HG03045 (cell line): ENCODE measurements at regions not wholly inside any gene's neighbourhood (a gene's known extent, or its start where the extent isn't known, plus 50 kb on each side); places are given as distances from the start of the nearest gene placed in this dataset.
"Not testable (repeated sequence)": the region's sequence is repeated elsewhere in the genome, so short reads cannot be mapped to it uniquely, and the experiment has no call there.

Experiments used
- ATAC-seq: cut with Tn5 transposase; IDR thresholded peaks from one replicate; pipeline ENCODE4 v1.9.1; 2021; ENCODE audit warnings: mild to moderate bottlenecking, moderate library complexity; ENCODE audit not compliant: unreplicated experiment

- no peak for ATAC-seq
These were observed 173.3 kb upstream of the SEMA6A start for GRCh38 chr5:116747881-116748280.

DNA sequence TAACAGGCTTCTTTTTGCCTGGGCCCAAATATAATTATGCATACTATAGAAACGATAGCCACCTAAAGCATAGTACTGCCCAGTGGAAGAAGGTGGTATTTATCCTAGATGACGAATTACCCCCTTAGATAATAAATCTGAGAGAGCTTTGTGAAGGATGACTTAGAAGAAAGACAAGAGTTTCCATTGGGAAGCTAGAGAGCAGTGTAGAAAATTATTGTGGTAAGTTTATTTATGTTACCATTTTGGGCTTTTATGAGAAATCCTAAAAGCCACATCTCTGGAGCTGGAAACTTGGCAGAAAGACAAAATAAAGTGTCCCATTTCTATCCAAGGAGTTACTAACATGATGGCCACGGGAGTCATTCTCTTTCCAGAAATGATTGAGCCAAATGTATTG lies 172.0 kb upstream of the SEMA6A start:
- no peak for ATAC-seq

- ATAC-seq: no peak
These were observed 166.1 kb upstream of the SEMA6A start for GRCh38 chr5:116740771-116741170.

- ATAC-seq: no peak
These were observed 164.9 kb upstream of the SEMA6A start for GRCh38 chr5:116739571-116739970.

DNA sequence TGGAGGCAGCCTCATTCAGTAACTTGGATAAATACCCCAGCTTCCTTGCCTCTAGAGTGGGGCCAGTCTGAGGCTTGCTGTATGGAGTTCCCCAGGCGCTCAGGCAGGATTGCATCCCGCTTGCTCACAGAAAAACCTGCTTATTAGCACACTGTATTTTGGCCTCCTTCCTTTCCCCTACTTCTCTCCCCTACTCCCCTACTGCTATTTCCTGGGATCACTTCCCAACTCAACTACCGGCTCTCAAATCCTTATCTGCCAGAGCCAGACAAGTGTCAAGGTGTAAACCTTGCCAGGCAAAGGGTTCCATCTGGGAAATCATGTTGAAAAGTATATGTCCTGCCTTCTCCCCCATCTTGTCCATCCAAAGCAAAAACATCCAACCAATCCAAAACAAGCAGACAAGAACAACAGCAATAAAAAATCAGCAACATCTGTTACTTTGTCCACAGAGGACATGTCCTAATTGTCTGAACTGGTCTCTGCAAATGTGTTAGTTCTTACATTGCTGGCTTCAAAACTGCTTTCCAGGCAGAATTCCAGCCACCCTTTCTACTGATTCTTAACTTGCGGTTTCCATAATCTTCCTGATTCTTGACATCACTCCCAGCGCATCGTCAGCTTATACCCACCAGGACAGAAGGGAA lies 164.1 kb upstream of the SEMA6A start:
- no peak for ATAC-seq

- ATAC-seq: no peak
These were observed 163.6 kb upstream of the SEMA6A start for GRCh38 chr5:116738239-116738614.

GRCh38 chr5:116736671-116737070 lies 162.0 kb upstream of the SEMA6A start:
- no peak for ATAC-seq

DNA sequence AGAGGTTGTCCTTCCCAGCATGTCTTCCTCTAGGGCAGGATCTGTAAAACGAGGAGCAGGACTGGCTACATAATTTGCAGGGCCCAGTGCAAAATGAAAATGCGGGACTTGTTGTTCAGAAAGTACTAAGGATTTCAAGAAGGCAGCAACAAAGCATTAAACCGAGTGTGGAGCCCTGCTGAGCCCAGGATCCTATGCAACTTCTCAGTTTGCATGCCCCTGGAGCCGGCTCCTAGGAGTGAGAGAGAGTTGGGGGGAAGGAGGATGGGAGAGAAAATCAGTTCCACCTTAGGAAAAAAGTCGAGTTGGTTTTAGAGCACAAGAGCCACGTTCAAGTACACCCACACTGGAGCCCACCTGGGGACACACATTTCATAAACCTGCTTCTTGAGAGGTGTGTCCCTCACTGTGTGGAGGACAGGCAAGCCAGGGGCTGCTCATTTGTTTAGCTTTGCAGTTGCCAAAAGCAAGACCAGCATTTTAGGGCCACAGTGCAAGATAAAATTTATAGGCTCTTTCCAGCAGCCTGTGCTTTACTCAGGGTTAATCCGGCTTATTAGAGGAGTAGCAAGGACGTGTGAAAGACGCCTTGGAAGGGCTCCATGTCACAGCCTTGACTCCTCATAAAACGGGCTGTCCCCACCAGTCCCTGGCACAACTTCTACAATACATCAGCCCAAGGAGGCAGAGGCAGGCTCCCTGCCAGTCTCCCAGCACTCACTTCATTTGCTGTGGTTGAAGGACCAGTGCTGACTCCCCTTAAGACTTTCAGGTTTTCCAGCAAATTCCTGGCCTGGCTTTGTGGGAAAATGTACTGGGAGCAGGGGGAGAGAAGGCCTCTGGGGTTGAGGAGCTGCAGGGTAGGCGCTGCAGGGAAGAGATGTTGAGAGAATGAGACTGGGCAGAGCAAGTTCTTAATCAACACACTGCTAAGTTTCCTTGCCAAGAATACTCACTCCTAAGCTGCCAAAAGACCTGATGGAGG lies 159.7 kb upstream of the SEMA6A start:
- ATAC-seq: no peak

- ATAC-seq: no peak
These were observed 158.0 kb upstream of the SEMA6A start for GRCh38 chr5:116732591-116732990.

DNA sequence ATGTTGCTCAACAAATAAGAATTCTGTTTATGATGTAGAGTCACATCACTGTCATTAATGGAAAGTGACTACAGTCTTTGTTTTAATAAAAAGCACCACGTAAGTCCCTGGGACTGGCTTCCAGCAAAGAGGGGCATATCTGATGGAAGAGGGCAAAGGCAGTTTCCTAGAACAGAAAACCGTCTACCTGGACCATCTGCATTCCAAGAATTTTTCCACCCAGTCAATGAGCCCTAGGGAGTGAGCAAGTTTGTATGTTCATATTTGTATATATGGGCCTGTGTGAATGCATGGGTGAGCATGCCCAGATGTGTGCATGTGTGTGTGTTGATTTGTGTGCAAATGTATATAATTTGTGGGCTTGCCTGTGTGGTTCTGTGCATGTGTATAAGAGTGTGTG lies 156.8 kb upstream of the SEMA6A start:
- no peak for ATAC-seq

DNA sequence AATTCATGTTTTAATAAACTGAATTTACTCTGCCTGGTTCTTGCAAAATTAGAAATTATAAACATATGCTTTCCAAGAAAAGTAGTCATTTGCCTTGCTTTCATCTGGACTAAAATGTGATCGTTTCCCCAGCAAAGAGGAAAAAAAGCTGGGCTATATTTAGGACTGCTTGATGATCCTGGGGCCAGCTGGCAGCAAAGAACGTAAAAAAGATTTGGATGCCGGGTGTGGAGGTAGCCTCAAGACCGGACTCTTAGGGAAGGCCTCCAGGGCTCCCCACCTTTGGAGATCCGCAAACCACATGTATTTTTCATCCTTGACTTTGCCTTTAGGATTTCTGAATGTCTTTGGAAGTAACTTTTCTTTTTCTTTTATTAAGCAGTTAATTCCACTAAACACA lies 156.1 kb upstream of the SEMA6A start:
- no peak for ATAC-seq

- ATAC-seq: no peak
These were observed 155.6 kb upstream of the SEMA6A start for GRCh38 chr5:116730185-116730584.

GRCh38 chr5:116727248-116727647 lies 152.6 kb upstream of the SEMA6A start:
- no peak for ATAC-seq

DNA sequence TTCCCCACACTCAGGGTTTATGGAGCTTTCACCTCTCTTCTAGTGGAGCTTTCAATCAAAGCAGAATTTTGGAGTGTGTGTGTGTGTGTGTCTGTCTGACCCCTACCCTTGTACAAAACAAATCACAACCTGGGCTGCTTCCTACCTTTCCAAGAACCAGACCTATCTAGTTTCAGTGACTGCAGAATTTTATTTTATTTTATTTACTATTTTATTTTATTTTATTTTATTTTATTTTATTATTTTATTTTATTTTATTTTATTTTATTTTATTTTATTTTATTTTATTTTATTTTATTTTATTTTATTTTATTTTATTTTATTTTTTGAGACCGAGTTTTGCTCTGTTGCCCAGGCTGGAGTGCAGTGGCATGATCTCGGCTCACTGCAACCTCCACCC lies 151.6 kb upstream of the SEMA6A start:
- ATAC-seq: not testable (repeated sequence)

DNA sequence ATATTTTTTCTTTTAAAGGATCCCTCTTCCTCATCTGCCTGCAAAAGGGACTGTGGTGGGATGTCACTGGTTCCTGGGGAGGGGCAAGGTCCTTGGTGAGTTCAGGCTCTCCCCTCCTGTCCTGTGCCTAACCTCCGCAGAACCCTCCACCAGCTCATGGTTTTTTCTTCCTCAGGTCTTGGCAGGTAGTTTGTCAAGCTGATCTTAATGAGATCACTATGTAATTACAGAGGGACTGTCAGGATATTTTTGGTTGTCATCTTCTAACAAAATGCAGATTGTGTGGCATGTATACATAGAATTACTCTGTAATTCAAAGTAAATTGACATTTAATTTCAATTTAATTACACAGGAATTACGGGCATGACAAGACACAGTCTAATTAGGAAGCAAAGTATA lies 150.3 kb upstream of the SEMA6A start:
- ATAC-seq: no peak

GRCh38 chr5:116722651-116723050 lies 148.0 kb upstream of the SEMA6A start:
- ATAC-seq: no peak

DNA sequence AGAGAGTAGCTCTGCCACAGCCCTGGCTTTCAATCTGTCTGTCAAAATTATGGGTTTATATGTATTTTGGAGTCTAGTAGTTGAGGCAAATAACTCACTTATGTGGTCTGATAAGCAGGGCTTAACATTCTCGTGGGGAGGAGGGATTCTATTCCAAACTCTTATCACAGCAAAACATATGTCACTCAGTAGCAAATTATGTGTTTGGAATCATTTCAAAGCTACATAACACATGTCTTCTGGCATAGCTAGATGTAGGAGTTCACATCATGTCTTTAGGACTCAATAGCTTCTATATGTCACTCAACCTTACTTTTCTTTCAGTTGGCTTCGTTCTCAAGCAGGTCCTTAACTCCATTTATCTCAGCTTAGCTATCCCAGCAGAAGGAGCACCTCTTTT lies 144.5 kb upstream of the SEMA6A start:
- ATAC-seq: no peak

GRCh38 chr5:116718317-116718716 lies 143.7 kb upstream of the SEMA6A start:
- no peak for ATAC-seq

DNA sequence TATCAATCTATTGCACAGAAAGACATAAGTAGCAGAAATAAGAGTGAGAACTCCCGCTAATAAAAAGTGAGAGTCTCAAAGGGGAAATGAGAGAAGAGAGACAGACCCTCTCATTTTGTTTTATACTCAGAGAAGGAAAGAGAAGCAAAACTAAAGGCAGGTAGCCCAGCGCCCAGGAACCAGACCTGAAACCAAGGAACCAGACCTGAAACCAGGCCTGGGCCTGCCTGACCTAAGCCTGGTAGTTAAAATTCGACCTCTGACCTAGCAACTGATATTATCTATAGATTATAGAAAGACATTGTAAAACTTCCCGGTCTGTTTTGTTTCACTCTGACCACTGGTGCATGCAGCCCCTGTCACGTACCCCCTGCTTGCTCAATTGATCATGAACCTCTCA lies 134.5 kb upstream of the SEMA6A start:
- ATAC-seq: no peak

GRCh38 chr5:116705121-116705519 lies 130.5 kb upstream of the SEMA6A start:
- not testable (repeated sequence) for ATAC-seq

- ATAC-seq: no peak
These were observed 129.3 kb upstream of the SEMA6A start for GRCh38 chr5:116703941-116704340.

- ATAC-seq: no peak
These were observed 128.7 kb upstream of the SEMA6A start for GRCh38 chr5:116703328-116703727.
